ENCODE measurements at regions not wholly inside any gene's neighbourhood (a gene's known extent, or its start where the extent isn't known, plus 50 kb on each side); places are given as distances from the start of the nearest gene placed in this dataset.

GRCh38 chr11:27184458-27185312, 144.1 kb downstream of the BBOX1 start:
- Histone ChIP-seq H3K4me3 (ENCODE audit: low read depth in 1 of 3, low read length in 3 of 3) (no peak overlapping the region), H3K36me3 (ENCODE audit: control insufficient read depth in 4 of 4, insufficient read depth in 3 of 4, low read depth in 1 of 4, low read length in 3 of 4) (no peaks in the 10 kb centered on the region), H3K27me3 (ENCODE audit: control insufficient read depth in 4 of 4, insufficient read depth in 4 of 4, low read length in 3 of 4) (no peaks in the 10 kb centered on the region), H3K27ac (ENCODE audit: low read depth in 1 of 2, low read length in 2 of 2) (no peak overlapping the region), H3K4me1 (ENCODE audit: control insufficient read depth in 4 of 4, insufficient read depth in 4 of 4, low read length in 3 of 4) (peaks cover 6 to 31% (median 15%) of the 10 kb centered on the region in 4 donors), H3K9ac (ENCODE audit: low read depth in 1 of 2, low read length in 2 of 2) (peak overlapping the region in 1 of 2 donors; percentile 26), H3K9me3 (ENCODE audit: control insufficient read depth in 4 of 4, low read length in 3 of 4) (no peaks in the 10 kb centered on the region)
- TF ChIP-seq RAD21 (IDR thresholded peaks at IDR 0.05) (peak in 1 of 2 donors; percentile 3), YY1 (IDR thresholded peaks at IDR 0.05) (no peak), HNF4A (conservative IDR thresholded peaks at IDR 0.05) (peak; percentile 22 to 75)
- no peak for DNase-seq (ENCODE audit: low spot score)
- WGBS, result 61% methylated on average over 6 of the region's 6 CpGs

GRCh38 chr11:27183672-27184457, 143.2 kb downstream of the BBOX1 start:
- Histone ChIP-seq H3K27ac (ENCODE audit: low read depth in 1 of 2, low read length in 2 of 2) (no peak overlapping the region), H3K27me3 (ENCODE audit: control insufficient read depth in 4 of 4, insufficient read depth in 4 of 4, low read length in 3 of 4) (no peaks in the 10 kb centered on the region), H3K9me3 (ENCODE audit: control insufficient read depth in 4 of 4, low read length in 3 of 4) (no peaks in the 10 kb centered on the region), H3K9ac (ENCODE audit: low read depth in 1 of 2, low read length in 2 of 2) (no peak overlapping the region), H3K4me3 (ENCODE audit: low read depth in 1 of 3, low read length in 3 of 3) (peak overlapping the region in 2 of 3 donors; percentile 17 to 21), H3K36me3 (ENCODE audit: control insufficient read depth in 4 of 4, insufficient read depth in 3 of 4, low read depth in 1 of 4, low read length in 3 of 4) (no peaks in the 10 kb centered on the region), H3K4me1 (ENCODE audit: control insufficient read depth in 4 of 4, insufficient read depth in 4 of 4, low read length in 3 of 4) (peaks cover 6 to 31% (median 15%) of the 10 kb centered on the region in 4 donors)
- DNase-seq (ENCODE audit: low spot score), result peak; percentile 58
- TF ChIP-seq FOXA2 (IDR thresholded peaks at IDR 0.05), result no peak
- peak; percentile 62 to 68 for TF ChIP-seq HNF4A (conservative IDR thresholded peaks at IDR 0.05)
- TF ChIP-seq, protein P1, sequence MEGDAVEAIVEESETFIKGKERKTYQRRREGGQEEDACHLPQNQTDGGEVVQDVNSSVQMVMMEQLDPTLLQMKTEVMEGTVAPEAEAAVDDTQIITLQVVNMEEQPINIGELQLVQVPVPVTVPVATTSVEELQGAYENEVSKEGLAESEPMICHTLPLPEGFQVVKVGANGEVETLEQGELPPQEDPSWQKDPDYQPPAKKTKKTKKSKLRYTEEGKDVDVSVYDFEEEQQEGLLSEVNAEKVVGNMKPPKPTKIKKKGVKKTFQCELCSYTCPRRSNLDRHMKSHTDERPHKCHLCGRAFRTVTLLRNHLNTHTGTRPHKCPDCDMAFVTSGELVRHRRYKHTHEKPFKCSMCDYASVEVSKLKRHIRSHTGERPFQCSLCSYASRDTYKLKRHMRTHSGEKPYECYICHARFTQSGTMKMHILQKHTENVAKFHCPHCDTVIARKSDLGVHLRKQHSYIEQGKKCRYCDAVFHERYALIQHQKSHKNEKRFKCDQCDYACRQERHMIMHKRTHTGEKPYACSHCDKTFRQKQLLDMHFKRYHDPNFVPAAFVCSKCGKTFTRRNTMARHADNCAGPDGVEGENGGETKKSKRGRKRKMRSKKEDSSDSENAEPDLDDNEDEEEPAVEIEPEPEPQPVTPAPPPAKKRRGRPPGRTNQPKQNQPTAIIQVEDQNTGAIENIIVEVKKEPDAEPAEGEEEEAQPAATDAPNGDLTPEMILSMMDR (IDR thresholded peaks at IDR 0.05; ENCODE audit: low read depth, low read length, missing input control), result peak; percentile 78
- peak; percentile 94 for TF ChIP-seq RAD21 (IDR thresholded peaks at IDR 0.05)
- no peak for TF ChIP-seq EGR1 (IDR thresholded peaks at IDR 0.05; ENCODE audit: low read depth in 2 of 2)
- no peak for TF ChIP-seq TAF1 (conservative IDR thresholded peaks at IDR 0.05)
- no peak for TF ChIP-seq ZBTB33 (IDR thresholded peaks at IDR 0.05)
- peak; percentile 50 for TF ChIP-seq SP1 (IDR thresholded peaks at IDR 0.05)
- TF ChIP-seq RXRA (IDR thresholded peaks at IDR 0.05), result peak; percentile 75 to 77
- no peak for TF ChIP-seq YY1 (IDR thresholded peaks at IDR 0.05)
- no peak for TF ChIP-seq HNF4G (IDR thresholded peaks at IDR 0.05)
- WGBS, result 8% methylated on average over 6 of the region's 6 CpGs

- 95% methylated on average over 3 of the region's 3 CpGs for WGBS
- H3K27ac ChIP-seq (ENCODE audit: low read depth in 1 of 2, low read length in 2 of 2), result no peak overlapping the region
- no peak for DNase-seq (ENCODE audit: low spot score)
- TF ChIP-seq HNF4G (IDR thresholded peaks at IDR 0.05) (no peak), ATF3 (IDR thresholded peaks at IDR 0.05) (no peak), HNF4A (conservative IDR thresholded peaks at IDR 0.05) (no peak), JUND (IDR thresholded peaks at IDR 0.05) (no peak), RAD21 (IDR thresholded peaks at IDR 0.05) (no peak), EGR1 (IDR thresholded peaks at IDR 0.05; ENCODE audit: low read depth in 2 of 2) (no peak), SP1 (IDR thresholded peaks at IDR 0.05) (no peak), ZBTB33 (IDR thresholded peaks at IDR 0.05) (no peak), FOXA1 (IDR thresholded peaks at IDR 0.05) (no peak)
- TF ChIP-seq, protein P2, sequence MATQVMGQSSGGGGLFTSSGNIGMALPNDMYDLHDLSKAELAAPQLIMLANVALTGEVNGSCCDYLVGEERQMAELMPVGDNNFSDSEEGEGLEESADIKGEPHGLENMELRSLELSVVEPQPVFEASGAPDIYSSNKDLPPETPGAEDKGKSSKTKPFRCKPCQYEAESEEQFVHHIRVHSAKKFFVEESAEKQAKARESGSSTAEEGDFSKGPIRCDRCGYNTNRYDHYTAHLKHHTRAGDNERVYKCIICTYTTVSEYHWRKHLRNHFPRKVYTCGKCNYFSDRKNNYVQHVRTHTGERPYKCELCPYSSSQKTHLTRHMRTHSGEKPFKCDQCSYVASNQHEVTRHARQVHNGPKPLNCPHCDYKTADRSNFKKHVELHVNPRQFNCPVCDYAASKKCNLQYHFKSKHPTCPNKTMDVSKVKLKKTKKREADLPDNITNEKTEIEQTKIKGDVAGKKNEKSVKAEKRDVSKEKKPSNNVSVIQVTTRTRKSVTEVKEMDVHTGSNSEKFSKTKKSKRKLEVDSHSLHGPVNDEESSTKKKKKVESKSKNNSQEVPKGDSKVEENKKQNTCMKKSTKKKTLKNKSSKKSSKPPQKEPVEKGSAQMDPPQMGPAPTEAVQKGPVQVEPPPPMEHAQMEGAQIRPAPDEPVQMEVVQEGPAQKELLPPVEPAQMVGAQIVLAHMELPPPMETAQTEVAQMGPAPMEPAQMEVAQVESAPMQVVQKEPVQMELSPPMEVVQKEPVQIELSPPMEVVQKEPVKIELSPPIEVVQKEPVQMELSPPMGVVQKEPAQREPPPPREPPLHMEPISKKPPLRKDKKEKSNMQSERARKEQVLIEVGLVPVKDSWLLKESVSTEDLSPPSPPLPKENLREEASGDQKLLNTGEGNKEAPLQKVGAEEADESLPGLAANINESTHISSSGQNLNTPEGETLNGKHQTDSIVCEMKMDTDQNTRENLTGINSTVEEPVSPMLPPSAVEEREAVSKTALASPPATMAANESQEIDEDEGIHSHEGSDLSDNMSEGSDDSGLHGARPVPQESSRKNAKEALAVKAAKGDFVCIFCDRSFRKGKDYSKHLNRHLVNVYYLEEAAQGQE (IDR thresholded peaks at IDR 0.05), result no peak
These were observed 138.7 kb downstream of the BBOX1 start for GRCh38 chr11:27179334-27179733.

More at GRCh38 chr11:27179334-27179733, 138.7 kb downstream of the BBOX1 start:
- no peak overlapping the region for H3K9ac ChIP-seq (ENCODE audit: low read depth in 1 of 2, low read length in 2 of 2)
- no peak overlapping the region for H3K4me3 ChIP-seq (ENCODE audit: low read depth in 1 of 3, low read length in 3 of 3)
- H3K9me3 ChIP-seq (ENCODE audit: control insufficient read depth in 4 of 4, low read length in 3 of 4), result no peaks in the 10 kb centered on the region
- no peaks in the 10 kb centered on the region for H3K27me3 ChIP-seq (ENCODE audit: control insufficient read depth in 4 of 4, insufficient read depth in 4 of 4, low read length in 3 of 4)
- H3K4me1 ChIP-seq (ENCODE audit: control insufficient read depth in 4 of 4, insufficient read depth in 4 of 4, low read length in 3 of 4), result peaks cover 4 to 14% (median 5%) of the 10 kb centered on the region in 4 donors
- no peaks in the 10 kb centered on the region for H3K36me3 ChIP-seq (ENCODE audit: control insufficient read depth in 4 of 4, insufficient read depth in 3 of 4, low read depth in 1 of 4, low read length in 3 of 4)
